HEK293T (cell line): ENCODE measurements at regions not wholly inside any gene's neighbourhood (a gene's known extent, or its start where the extent isn't known, plus 50 kb on each side); places are given as distances from the start of the nearest gene placed in this dataset.

Experiments
- FOXA1 ChIP-seq: fragments of 450-650 bp; IDR thresholded peaks from 2 replicates; pipeline ENCODE4 v1.6.1; 2016; ENCODE audit warnings: mild to moderate bottlenecking
- FOXK2 ChIP-seq: fragments of 450-650 bp; IDR thresholded peaks from 2 replicates; pipeline ENCODE4 v1.6.1; 2016; ENCODE audit warnings: mild to moderate bottlenecking
- FOXM1 ChIP-seq: fragments of 450-650 bp; IDR thresholded peaks from 2 replicates; pipeline ENCODE4 v1.6.1; 2017; ENCODE audit warnings: mild to moderate bottlenecking, borderline replicate concordance
- L3MBTL2 ChIP-seq: fragments of 450-650 bp; conservative IDR thresholded peaks from 2 replicates; pipeline ENCODE4 v1.6.1; 2016; ENCODE audit warnings: mild to moderate bottlenecking
- SP1 ChIP-seq: fragments of 450-650 bp; IDR thresholded peaks from 2 replicates; pipeline ENCODE4 v1.6.1; 2017
- SUZ12 ChIP-seq: fragments of 450-650 bp; IDR thresholded peaks from 2 replicates; pipeline ENCODE4 v1.6.1; 2016; ENCODE audit warnings: mild to moderate bottlenecking
- TARDBP ChIP-seq: fragments of 450-650 bp; IDR thresholded peaks from 2 replicates; pipeline ENCODE4 v1.6.1; 2016
- ZNF384 ChIP-seq: fragments of 450-650 bp; IDR thresholded peaks from 2 replicates; pipeline ENCODE4 v1.6.1; 2016

DNA sequence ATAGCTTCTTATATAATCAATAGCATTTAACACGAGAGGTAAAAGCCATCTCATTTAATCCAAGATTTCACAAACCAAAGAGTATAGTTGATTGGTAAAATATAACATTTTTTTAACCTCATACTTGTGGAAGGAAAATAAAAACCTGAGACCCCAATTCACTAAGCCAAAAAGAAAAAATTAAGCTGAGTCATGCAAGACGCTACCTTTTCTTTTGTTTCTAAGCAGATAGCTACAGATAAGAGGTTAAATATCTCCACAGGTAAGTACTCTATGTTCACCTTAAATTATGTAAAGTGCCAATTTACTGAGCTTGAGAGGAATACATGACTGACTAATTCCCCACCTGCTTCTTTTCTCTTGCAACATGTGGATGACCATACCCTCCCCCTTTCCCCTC, 656.4 kb downstream of the MECOM start:
- TF ChIP-seq FOXM1, result no peak
- TF ChIP-seq FOXK2, result no peak
- no peak for TF ChIP-seq FOXA1
- no peak for TF ChIP-seq TARDBP
- TF ChIP-seq ZNF384, result no peak
- no peak for TF ChIP-seq SUZ12
- TF ChIP-seq L3MBTL2, result no peak
- TF ChIP-seq SP1, result no peak
